H1 (cell line): ENCODE measurements at regions not wholly inside any gene's neighbourhood (a gene's known extent, or its start where the extent isn't known, plus 50 kb on each side); places are given as distances from the start of the nearest gene placed in this dataset.

ENCODE experiments used
- CHD2 ChIP-seq: IDR thresholded peaks from 2 replicates; pipeline ENCODE4 v1.6.1; 2012; ENCODE audit warnings: low read length, improper control_type of control experiment
- CREB1 ChIP-seq: IDR thresholded peaks from 2 replicates; pipeline ENCODE4 v1.6.1; 2012; ENCODE audit warnings: inconsistent platforms
- HDAC6 ChIP-seq: IDR thresholded peaks from one replicate; pipeline ENCODE4 v1.7.1; 2012; ENCODE audit warnings: low read depth, mild to moderate bottlenecking, inconsistent platforms, low read length, moderate library complexity
- JUN ChIP-seq: IDR thresholded peaks from 2 replicates; pipeline ENCODE4 v1.6.1; 2011; ENCODE audit warnings: low read depth, mild to moderate bottlenecking, improper control_type of control experiment, low read length
- MAX ChIP-seq: IDR thresholded peaks from 2 replicates; pipeline ENCODE4 v1.6.1; 2012; ENCODE audit warnings: inconsistent platforms
- RNF2 ChIP-seq: fragments of 200-900, 300-1000 bp; sonication (generic); IDR thresholded peaks from 2 replicates; pipeline ENCODE4 v1.7.1; 2016; ENCODE audit warnings: borderline replicate concordance, low read depth, mild to moderate bottlenecking, antibody characterized with exemption, low read length; ENCODE audit not compliant: poor library complexity, severe bottlenecking; ENCODE audit errors: missing control alignments
- SIRT6 ChIP-seq: IDR thresholded peaks from one replicate; pipeline ENCODE4 v1.7.1; 2012; ENCODE audit warnings: low read length, inconsistent platforms
- TF ChIP-seq, protein P1 (sequence below): IDR thresholded peaks from 2 replicates; pipeline ENCODE4 v1.6.1; 2011; ENCODE audit warnings: low read depth, mild to moderate bottlenecking, low read length; ENCODE audit not compliant: insufficient read depth

- TF ChIP-seq MAX (no peak), CREB1 (no peak), RNF2 (no peak), HDAC6 (no peak), JUN (no peak), SIRT6 (no peak), CHD2 (no peak)
- TF ChIP-seq, protein P1, sequence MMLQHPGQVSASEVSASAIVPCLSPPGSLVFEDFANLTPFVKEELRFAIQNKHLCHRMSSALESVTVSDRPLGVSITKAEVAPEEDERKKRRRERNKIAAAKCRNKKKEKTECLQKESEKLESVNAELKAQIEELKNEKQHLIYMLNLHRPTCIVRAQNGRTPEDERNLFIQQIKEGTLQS = no peak
Observed at GRCh38 chr9:73741316-73741715, 589.7 kb downstream of the ANXA1 start (continued).
